Astrocyte (in vitro differentiated cells and primary cell): ENCODE measurements at regions not wholly inside any gene's neighbourhood (a gene's known extent, or its start where the extent isn't known, plus 50 kb on each side); places are given as distances from the start of the nearest gene placed in this dataset.

ENCODE experiments used
- DNase-seq: peaks from one replicate; pipeline ENCODE4 v3.0.0-alpha.2; 2010; ENCODE audit warnings: low read depth
- FAIRE-seq: peaks from 2 replicates; lab custom pipeline; 2011; peaks lifted over from hg19 to GRCh38; lab: Jason Lieb, UNC
- H2AFZ ChIP-seq: 2 replicates; pipeline ENCODE4 v1.6.0; 2012; ENCODE audit warnings: low read depth, low read length, inconsistent platforms
- H3K27ac ChIP-seq: 2 replicates; pipeline ENCODE4 v1.5.1; 2011; ENCODE audit warnings: low read depth, low read length, inconsistent platforms
- H3K27me3 ChIP-seq: 2 replicates; pipeline ENCODE4 v1.6.0; 2011; ENCODE audit warnings: low read length, inconsistent platforms; ENCODE audit not compliant: insufficient read depth
- H3K36me3 ChIP-seq: 2 replicates; pipeline ENCODE4 v1.5.1; 2011; ENCODE audit warnings: low read length, inconsistent platforms; ENCODE audit not compliant: insufficient read depth
- H3K4me1 ChIP-seq: 2 replicates; pipeline ENCODE4 v1.5.1; 2011; ENCODE audit warnings: low read length, inconsistent platforms; ENCODE audit not compliant: insufficient read depth
- H3K4me2 ChIP-seq: 2 replicates; pipeline ENCODE4 v1.6.0; 2012; ENCODE audit warnings: low read length, inconsistent platforms
- H3K4me3 ChIP-seq: 2 replicates; pipeline ENCODE4 v1.5.1; 2011; ENCODE audit warnings: low read depth, mild to moderate bottlenecking, low read length, inconsistent platforms; ENCODE audit not compliant: insufficient read depth
- H3K79me2 ChIP-seq: 2 replicates; pipeline ENCODE4 v1.6.0; 2012; ENCODE audit warnings: mild to moderate bottlenecking, low read length, inconsistent platforms; ENCODE audit not compliant: insufficient read depth
- H3K9ac ChIP-seq: 2 replicates; pipeline ENCODE4 v1.6.0; 2012; ENCODE audit warnings: mild to moderate bottlenecking, low read length, inconsistent platforms
- H3K9me3 ChIP-seq: 2 replicates; pipeline ENCODE4 v1.5.1; 2012; ENCODE audit warnings: low read depth, mild to moderate bottlenecking, low read length, inconsistent platforms; ENCODE audit not compliant: insufficient read depth
- H4K20me1 ChIP-seq: 2 replicates; pipeline ENCODE4 v1.6.0; 2012; ENCODE audit warnings: low read length, inconsistent platforms; ENCODE audit not compliant: insufficient read depth
- H3K27ac Mint-ChIP-seq: one replicate; pipeline ENCODE4 v1.8.0; 2021; ENCODE audit warnings: mild to moderate bottlenecking, mixed read lengths; ENCODE audit not compliant: unreplicated experiment
- H3K27me3 Mint-ChIP-seq: one replicate; pipeline ENCODE4 v1.8.0; 2021; ENCODE audit warnings: low read depth, mixed read lengths; ENCODE audit not compliant: unreplicated experiment
- H3K36me3 Mint-ChIP-seq: one replicate; pipeline ENCODE4 v1.8.0; 2021; ENCODE audit warnings: low read depth, mixed read lengths; ENCODE audit not compliant: unreplicated experiment
- H3K4me1 Mint-ChIP-seq: one replicate; pipeline ENCODE4 v1.8.0; 2021; ENCODE audit warnings: low read depth, mixed read lengths; ENCODE audit not compliant: unreplicated experiment
- H3K4me3 Mint-ChIP-seq: one replicate; pipeline ENCODE4 v1.8.0; 2021; ENCODE audit warnings: mild to moderate bottlenecking, moderate library complexity, mixed read lengths; ENCODE audit not compliant: unreplicated experiment
- H3K9me3 Mint-ChIP-seq: one replicate; pipeline ENCODE4 v1.8.0; 2021; ENCODE audit warnings: mild to moderate bottlenecking, mixed read lengths; ENCODE audit not compliant: unreplicated experiment
- CTCF ChIP-seq: IDR thresholded peaks from 2 replicates; pipeline ENCODE4 v1.5.1; 2011; ENCODE audit warnings: low read depth, mild to moderate bottlenecking, inconsistent platforms, low read length, moderate library complexity; ENCODE audit not compliant: insufficient read depth
- EZH2 ChIP-seq: IDR thresholded peaks from 2 replicates; pipeline ENCODE4 v1.6.1; 2012; ENCODE audit warnings: mild to moderate bottlenecking, low read length, inconsistent platforms; ENCODE audit not compliant: insufficient read depth

DNA sequence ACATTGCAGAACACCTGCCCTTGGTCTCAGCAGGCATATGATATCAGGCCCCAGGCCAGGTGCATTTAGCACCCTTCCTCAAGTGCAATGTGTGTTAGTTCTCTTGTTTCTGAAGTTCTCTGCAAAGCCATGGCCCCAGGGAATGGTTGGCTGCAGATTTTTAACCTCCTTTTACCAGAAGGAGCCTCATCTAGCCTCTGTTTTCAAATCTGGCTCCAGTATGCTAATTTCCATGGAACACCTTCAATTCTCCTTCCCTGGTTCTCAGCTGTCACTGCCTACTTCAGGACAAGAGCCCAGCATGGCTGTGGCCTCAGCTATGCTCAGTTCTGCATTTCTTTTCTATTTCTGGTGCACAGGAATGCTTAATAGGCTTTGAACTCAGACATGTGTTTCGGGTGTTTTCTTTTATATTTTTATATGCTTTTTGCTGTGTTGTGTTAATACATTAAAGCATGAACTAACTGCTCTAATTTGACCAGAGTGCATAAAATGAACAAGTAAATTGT, 51.6 kb upstream of the OGFRL1 start:
- no peaks in the 10 kb centered on the region for H3K79me2 ChIP-seq
- no peak overlapping the region for H3K27ac Mint-ChIP-seq
- no peaks in the 10 kb centered on the region for H4K20me1 ChIP-seq
- H3K36me3 Mint-ChIP-seq = no peaks in the 10 kb centered on the region
- no peak overlapping the region for H3K9ac ChIP-seq
- H3K4me3 ChIP-seq = no peak overlapping the region
- no peaks in the 10 kb centered on the region for H3K27me3 Mint-ChIP-seq
- no peak for TF ChIP-seq CTCF
- TF ChIP-seq EZH2 = no peak
- no peak overlapping the region for H3K4me2 ChIP-seq
- H3K4me1 Mint-ChIP-seq = peaks cover 19% of the 10 kb centered on the region
- no peak overlapping the region for H2AFZ ChIP-seq
- no peaks in the 10 kb centered on the region for H3K36me3 ChIP-seq
- no peak for FAIRE-seq
- H3K27ac ChIP-seq = no peak overlapping the region
- H3K9me3 Mint-ChIP-seq = no peaks in the 10 kb centered on the region
- no peaks in the 10 kb centered on the region for H3K4me1 ChIP-seq
- no peak for DNase-seq
- no peaks in the 10 kb centered on the region for H3K27me3 ChIP-seq
- no peaks in the 10 kb centered on the region for H3K9me3 ChIP-seq
- H3K4me3 Mint-ChIP-seq = no peak overlapping the region

GRCh38 chr6:71238351-71238750, 50.3 kb upstream of the OGFRL1 start:
- FAIRE-seq = no peak

More at GRCh38 chr6:71238351-71238750, 50.3 kb upstream of the OGFRL1 start:
- Mint-ChIP-seq H3K27ac (no peak overlapping the region), H3K4me3 (no peak overlapping the region), H3K27me3 (no peaks in the 10 kb centered on the region), H3K9me3 (peaks cover 3% of the 10 kb centered on the region), H3K4me1 (peaks cover 19% of the 10 kb centered on the region), H3K36me3 (no peaks in the 10 kb centered on the region)
- no peaks in the 10 kb centered on the region for H3K79me2 ChIP-seq
- no peak overlapping the region for H2AFZ ChIP-seq
- H3K4me2 ChIP-seq = no peak overlapping the region
- H3K36me3 ChIP-seq = no peaks in the 10 kb centered on the region
- peak; percentile 26 for DNase-seq
- H3K9me3 ChIP-seq = no peaks in the 10 kb centered on the region
- H3K27me3 ChIP-seq = no peaks in the 10 kb centered on the region
- no peak overlapping the region for H3K9ac ChIP-seq
- H4K20me1 ChIP-seq = no peaks in the 10 kb centered on the region
- no peaks in the 10 kb centered on the region for H3K4me1 ChIP-seq
- no peak overlapping the region for H3K27ac ChIP-seq
- no peak overlapping the region for H3K4me3 ChIP-seq
- TF ChIP-seq EZH2 = no peak
- no peak for TF ChIP-seq CTCF
